ENCODE measurements at regions not wholly inside any gene's neighbourhood (a gene's known extent, or its start where the extent isn't known, plus 50 kb on each side); places are given as distances from the start of the nearest gene placed in this dataset.

DNA sequence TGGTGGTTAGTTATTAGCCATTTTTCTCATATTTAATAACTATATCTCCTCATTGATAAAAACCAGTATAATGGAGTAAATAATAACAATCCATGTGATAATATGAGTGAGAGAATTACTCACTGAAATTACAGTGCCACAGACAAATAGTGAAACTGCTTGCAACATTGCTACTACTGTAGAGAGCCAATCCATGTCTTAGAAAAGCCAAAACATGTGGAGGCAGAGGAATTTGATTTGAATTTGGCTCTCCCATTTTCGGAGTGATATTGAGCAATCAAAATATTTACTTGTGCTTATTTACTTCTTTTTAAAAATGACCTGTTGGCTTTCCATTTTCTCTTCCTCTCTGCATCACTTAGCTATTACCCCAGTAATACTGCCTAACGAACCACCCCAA is 288.3 kb upstream of the TCF4 start:
- no peak for ATAC-seq
- Histone ChIP-seq H3K4me3 (no peak overlapping the region), H3K36me3 (ENCODE audit: low read depth) (no peaks in the 10 kb centered on the region), H3K9me3 (peaks cover 30% of the 10 kb centered on the region), H3K4me1 (ENCODE audit: low read depth) (no peaks in the 10 kb centered on the region)
- TF ChIP-seq, protein P1, sequence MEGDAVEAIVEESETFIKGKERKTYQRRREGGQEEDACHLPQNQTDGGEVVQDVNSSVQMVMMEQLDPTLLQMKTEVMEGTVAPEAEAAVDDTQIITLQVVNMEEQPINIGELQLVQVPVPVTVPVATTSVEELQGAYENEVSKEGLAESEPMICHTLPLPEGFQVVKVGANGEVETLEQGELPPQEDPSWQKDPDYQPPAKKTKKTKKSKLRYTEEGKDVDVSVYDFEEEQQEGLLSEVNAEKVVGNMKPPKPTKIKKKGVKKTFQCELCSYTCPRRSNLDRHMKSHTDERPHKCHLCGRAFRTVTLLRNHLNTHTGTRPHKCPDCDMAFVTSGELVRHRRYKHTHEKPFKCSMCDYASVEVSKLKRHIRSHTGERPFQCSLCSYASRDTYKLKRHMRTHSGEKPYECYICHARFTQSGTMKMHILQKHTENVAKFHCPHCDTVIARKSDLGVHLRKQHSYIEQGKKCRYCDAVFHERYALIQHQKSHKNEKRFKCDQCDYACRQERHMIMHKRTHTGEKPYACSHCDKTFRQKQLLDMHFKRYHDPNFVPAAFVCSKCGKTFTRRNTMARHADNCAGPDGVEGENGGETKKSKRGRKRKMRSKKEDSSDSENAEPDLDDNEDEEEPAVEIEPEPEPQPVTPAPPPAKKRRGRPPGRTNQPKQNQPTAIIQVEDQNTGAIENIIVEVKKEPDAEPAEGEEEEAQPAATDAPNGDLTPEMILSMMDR (IDR thresholded peaks at IDR 0.05) = no peak
- intact Hi-C loops (cut with DNase I, micrococcal nuclease) = no loop called here
- DNase-seq = no peak

DNA sequence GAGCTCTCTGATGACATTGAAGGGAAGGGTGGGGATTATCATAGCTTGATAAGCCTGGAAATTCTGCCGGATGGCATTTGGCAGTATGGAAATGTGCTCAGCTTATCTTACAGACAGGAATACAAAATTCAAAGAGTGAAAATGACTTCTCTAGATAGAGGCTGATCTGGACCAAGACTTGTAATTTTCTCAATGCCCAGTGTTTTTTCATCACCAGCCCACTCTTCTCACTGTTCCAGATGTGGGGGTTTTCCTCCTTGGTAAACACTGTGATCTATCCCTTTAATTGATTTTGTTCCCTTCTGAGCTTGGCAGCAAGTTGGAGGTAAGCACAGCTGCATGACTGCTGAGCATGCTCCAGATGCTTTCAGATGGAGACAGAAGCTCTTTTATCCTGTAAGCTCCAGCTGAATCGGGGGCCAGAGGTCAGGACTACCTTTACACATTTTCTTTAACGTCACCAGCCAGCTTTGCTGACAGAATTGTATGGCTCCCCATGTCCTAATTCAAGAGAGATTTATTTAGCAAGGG is 287.4 kb upstream of the TCF4 start:
- no peaks in the 10 kb centered on the region for H3K36me3 ChIP-seq (ENCODE audit: low read depth)
- no peaks in the 10 kb centered on the region for H3K4me1 ChIP-seq (ENCODE audit: low read depth)
- TF ChIP-seq, protein P1 (IDR thresholded peaks at IDR 0.05) = no peak
- no peak overlapping the region for H3K4me3 ChIP-seq
- no peak for ATAC-seq
- DNase-seq = no peak
- intact Hi-C loops (cut with DNase I, micrococcal nuclease) = no loop called here
- peaks cover 36% of the 10 kb centered on the region for H3K9me3 ChIP-seq

DNA sequence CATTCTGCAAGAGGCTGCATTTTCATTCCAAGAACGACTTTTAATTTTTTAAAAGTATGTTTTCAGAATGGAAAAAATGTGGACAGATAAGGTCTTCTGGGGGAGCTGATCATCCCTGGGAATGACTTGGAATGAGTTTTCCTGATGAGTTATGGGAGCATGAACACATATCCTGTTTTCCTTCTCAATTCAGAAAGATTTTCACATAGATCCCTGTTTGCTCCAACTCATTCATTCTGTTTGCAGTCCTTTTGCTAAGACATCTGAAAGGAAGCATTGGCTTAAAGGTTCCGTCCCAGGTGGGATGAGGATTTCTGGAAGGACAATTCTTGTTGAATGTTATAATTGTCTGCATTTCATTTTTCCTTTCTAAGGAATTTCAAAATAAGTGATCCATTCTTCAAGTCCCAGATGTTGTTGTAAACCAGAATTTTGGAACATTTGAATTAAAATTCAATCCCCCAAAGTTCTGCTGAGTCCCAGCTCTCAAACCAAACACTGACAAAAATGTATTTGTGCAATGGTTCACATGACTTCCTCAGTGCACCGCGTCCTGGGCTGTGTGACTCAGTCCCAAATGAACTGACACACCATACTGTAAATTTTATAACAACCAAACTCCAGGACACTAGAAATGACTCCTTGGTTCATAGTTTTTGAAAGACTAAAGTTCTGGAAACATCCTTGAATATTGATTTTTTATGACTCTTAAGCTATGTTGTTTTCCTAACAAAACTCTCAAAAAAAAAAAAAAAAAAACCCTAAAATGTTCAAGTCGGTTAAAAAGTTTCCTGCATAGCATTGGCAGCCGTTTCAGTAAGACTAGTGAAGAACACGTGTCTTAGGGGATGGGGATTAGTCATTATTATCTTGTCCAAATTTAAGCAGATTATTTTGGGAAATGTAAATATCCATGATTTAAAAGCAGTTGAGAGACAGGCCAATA is 281.8 kb upstream of the TCF4 start:
- H3K36me3 ChIP-seq (ENCODE audit: low read depth) = no peaks in the 10 kb centered on the region
- no peak for ATAC-seq
- intact Hi-C loops (cut with DNase I, micrococcal nuclease) = loop anchor here in 1 of 2 donors (10.0 kb wide), 1 partner anchor 695 kb away; no protein-coding TSS in a partner anchor
- H3K9me3 ChIP-seq = peaks cover 26% of the 10 kb centered on the region
- no peak overlapping the region for H3K4me3 ChIP-seq
- DNase-seq = no peak
- TF ChIP-seq, protein P1 (IDR thresholded peaks at IDR 0.05) = no peak
- no peaks in the 10 kb centered on the region for H3K4me1 ChIP-seq (ENCODE audit: low read depth)

DNA sequence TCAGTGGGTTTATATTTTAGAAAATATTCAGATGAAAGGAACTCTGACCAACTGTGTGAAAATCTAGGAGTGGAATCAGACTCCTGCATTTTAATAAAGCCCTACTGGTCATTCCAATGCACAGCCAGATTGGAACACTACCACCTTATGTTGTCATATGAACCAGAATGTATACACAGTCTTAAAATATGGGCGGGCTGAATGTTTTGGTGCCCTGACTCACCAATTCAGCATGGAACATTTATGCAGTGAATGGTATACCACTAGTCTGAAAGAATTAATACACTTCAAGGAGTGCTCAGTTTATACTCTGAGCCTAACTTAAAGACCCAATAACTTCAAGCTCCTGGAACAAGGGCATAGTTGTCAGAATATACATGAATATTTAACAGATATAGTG is 280.9 kb upstream of the TCF4 start:
- TF ChIP-seq, protein P1 (IDR thresholded peaks at IDR 0.05) = no peak
- H3K36me3 ChIP-seq (ENCODE audit: low read depth) = no peaks in the 10 kb centered on the region
- peaks cover 22% of the 10 kb centered on the region for H3K9me3 ChIP-seq
- DNase-seq = no peak
- no peak for ATAC-seq
- H3K4me3 ChIP-seq = no peak overlapping the region
- intact Hi-C loops (cut with DNase I, micrococcal nuclease) = loop anchor here in 1 of 2 donors (10.0 kb wide), 1 partner anchor 696 kb away; no protein-coding TSS in a partner anchor
- no peaks in the 10 kb centered on the region for H3K4me1 ChIP-seq (ENCODE audit: low read depth)

DNA sequence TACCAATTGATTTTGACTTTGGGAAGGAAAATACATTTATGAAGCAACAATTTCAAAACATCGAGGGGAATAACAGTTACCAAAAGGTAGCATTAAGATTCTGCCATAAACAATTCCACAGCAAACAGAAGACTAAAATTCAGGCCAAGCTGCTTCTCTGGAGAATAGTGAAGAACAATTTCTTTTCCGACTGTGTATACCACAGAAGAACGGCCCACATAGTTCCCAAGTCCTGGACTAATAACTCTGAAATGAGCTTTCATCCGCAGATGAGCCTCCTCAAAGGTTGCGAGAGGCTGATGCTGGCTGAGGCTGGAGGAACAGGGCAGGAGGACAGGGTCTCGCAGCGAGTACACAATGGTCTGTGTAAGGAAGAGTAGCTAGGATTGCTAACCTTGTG is 278.9 kb upstream of the TCF4 start:
- Histone ChIP-seq H3K9me3 (peaks cover 32% of the 10 kb centered on the region), H3K4me1 (ENCODE audit: low read depth) (no peaks in the 10 kb centered on the region), H3K4me3 (no peak overlapping the region), H3K36me3 (ENCODE audit: low read depth) (no peaks in the 10 kb centered on the region)
- no peak for DNase-seq
- ATAC-seq = no peak
- intact Hi-C loops (cut with DNase I, micrococcal nuclease) = loop anchor here in 1 of 2 donors (10.0 kb wide), 1 partner anchor 698 kb away; no protein-coding TSS in a partner anchor
- TF ChIP-seq, protein P1 (IDR thresholded peaks at IDR 0.05) = no peak

All from mucosa of descending colon (tissue), 3 donors.